Coronary artery (tissue), 2 donors: ENCODE measurements at regions not wholly inside any gene's neighbourhood (a gene's known extent, or its start where the extent isn't known, plus 50 kb on each side); places are given as distances from the start of the nearest gene placed in this dataset.

Source experiments
- DNase-seq: peaks from one replicate; pipeline ENCODE4 v3.0.0-alpha.2; 2017; ENCODE audit warnings: low spot score
- H3K27ac ChIP-seq, 2 donors: fragments of 200-600 bp; sonication (generic); one replicate each; pipeline ENCODE4 v1.5.1; 2016 to 2019
- H3K4me3 ChIP-seq: fragments of 200-600 bp; sonication (generic); 2 replicates; pipeline ENCODE4 v1.5.1; 2016; ENCODE audit warnings: mild to moderate bottlenecking, moderate library complexity
- TF ChIP-seq, protein P1 (sequence below): fragments of 200-600 bp; sonication (generic); IDR thresholded peaks from one replicate; pipeline ENCODE4 v1.5.1; 2019; ENCODE audit warnings: antibody characterized with exemption

GRCh38 chr3:15976524-15976923, 178.7 kb upstream of the ANKRD28 start:
- TF ChIP-seq, protein P1, sequence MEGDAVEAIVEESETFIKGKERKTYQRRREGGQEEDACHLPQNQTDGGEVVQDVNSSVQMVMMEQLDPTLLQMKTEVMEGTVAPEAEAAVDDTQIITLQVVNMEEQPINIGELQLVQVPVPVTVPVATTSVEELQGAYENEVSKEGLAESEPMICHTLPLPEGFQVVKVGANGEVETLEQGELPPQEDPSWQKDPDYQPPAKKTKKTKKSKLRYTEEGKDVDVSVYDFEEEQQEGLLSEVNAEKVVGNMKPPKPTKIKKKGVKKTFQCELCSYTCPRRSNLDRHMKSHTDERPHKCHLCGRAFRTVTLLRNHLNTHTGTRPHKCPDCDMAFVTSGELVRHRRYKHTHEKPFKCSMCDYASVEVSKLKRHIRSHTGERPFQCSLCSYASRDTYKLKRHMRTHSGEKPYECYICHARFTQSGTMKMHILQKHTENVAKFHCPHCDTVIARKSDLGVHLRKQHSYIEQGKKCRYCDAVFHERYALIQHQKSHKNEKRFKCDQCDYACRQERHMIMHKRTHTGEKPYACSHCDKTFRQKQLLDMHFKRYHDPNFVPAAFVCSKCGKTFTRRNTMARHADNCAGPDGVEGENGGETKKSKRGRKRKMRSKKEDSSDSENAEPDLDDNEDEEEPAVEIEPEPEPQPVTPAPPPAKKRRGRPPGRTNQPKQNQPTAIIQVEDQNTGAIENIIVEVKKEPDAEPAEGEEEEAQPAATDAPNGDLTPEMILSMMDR = no peak
- H3K27ac ChIP-seq = no peak overlapping the region
- no peak overlapping the region for H3K4me3 ChIP-seq
- DNase-seq = no peak

DNA sequence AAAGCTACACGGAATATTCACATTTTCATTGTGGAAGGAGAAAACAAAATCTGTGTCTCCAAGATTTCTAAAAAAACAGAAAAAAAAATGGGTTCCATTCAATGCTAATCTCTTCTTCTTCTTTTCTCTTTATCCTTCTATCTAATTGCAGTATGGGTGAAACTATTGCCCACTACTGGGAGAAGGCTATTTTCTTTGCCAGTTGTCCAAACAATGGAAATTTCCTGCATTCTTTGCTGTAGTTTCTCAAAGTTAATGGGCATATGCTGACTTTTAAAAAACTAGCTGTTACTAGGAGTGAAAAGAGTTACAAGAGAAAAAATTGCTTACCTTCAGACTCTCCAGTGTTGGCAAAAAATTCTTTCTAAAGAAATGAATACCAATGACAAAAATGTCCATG, 179.3 kb upstream of the ANKRD28 start:
- TF ChIP-seq, protein P1 = no peak
- DNase-seq = no peak
- Histone ChIP-seq H3K27ac (no peak overlapping the region), H3K4me3 (no peak overlapping the region)

DNA sequence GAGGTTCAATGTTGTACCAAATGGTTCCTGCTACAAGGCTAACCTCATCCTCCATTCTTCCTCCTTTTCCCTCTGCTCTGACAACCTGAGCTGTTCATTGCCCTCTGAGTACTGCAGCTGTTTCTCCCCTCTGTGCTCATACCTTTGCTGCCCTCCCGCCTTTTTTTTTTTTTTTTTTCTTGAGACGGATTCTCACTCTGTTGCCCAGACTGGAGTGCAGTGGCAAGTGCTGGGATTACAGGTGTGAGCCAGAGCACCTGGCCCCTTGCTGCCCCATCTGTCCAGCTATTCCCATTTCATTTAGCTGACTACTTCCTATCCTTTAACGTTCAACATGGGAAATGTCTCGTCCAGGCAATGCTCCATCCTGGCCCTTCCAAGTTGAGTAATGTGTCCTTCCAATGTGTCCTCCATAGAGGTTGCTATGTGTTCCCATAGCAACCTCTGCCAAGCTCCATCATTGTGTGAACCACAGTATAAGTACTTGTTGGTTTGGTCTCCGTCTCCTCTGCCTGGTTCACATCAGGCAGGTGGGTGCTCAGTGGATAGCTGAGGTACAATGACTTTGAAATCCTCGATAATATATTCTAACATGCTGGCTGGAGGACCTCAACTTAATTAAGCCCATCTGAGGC, 179.9 kb upstream of the ANKRD28 start:
- DNase-seq = no peak
- no peak overlapping the region for H3K27ac ChIP-seq
- no peak overlapping the region for H3K4me3 ChIP-seq
- TF ChIP-seq, protein P1 = no peak

DNA sequence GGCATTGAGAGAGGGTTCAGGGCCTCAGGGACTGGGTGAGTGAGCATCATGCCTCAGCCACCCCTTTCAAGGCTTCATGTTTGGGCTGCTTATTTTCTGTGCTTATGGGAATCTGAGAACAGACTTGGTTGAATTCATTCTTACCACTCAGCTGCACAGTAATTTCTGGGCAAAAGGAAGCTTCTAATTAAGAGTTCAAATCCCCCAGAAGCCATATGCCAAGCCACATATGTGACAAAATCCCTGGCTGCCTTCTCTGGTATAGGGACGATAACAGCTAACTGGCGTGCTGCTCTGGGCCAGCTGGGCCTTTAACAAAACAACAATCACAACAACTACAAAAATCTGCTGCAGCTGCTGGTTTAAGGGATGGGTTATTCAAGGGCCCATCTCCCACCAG, 181.0 kb upstream of the ANKRD28 start:
- Histone ChIP-seq H3K4me3 (no peak overlapping the region), H3K27ac (no peak overlapping the region)
- TF ChIP-seq, protein P1 = no peak
- DNase-seq = no peak

DNA sequence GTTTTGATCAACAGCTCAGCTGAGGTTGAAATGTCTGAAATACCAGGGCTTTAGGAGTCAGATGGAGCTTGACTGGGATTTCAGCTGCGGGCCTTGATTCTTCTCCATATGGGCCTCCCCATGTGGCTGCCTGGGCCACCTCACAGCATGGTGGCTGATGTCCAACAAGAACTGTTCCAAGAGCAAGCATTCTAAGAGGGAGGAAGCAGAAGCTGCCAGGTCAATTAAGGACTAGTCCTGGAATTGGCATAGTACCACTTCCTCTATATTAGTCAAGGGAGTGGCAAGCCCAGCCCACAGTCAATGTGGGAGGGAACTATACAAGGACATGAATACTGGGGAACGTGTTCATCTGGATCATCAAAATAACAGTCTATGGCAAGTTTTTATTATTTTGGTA, 181.7 kb upstream of the ANKRD28 start:
- Histone ChIP-seq H3K4me3 (no peak overlapping the region), H3K27ac (no peak overlapping the region)
- TF ChIP-seq, protein P1 = no peak
- DNase-seq = no peak

GRCh38 chr3:15979900-15980299, 182.1 kb upstream of the ANKRD28 start:
- H3K27ac ChIP-seq = no peak overlapping the region
- TF ChIP-seq, protein P1 = no peak
- H3K4me3 ChIP-seq = no peak overlapping the region
- DNase-seq = no peak

GRCh38 chr3:15982243-15982642, 184.5 kb upstream of the ANKRD28 start:
- TF ChIP-seq, protein P1 = no peak
- no peak for DNase-seq
- Histone ChIP-seq H3K27ac (no peak overlapping the region), H3K4me3 (no peak overlapping the region)
